C4-2B (cell line): ENCODE measurements at regions not wholly inside any gene's neighbourhood (a gene's known extent, or its start where the extent isn't known, plus 50 kb on each side); places are given as distances from the start of the nearest gene placed in this dataset.

Source experiments
- CTCF ChIP-seq: fragments of 450-650 bp; conservative IDR thresholded peaks from 2 replicates; pipeline ENCODE4 v1.5.1; 2017; ENCODE audit warnings: mild to moderate bottlenecking
- ZFX ChIP-seq: fragments of 450-650 bp; IDR thresholded peaks from 2 replicates; pipeline ENCODE4 v1.6.1; 2017

- no peak for TF ChIP-seq CTCF
- TF ChIP-seq ZFX: no peak
Observed at GRCh38 chr4:12495211-12495610, 988.9 kb downstream of the RAB28 start.
